ENCODE measurements at regions not wholly inside any gene's neighbourhood (a gene's known extent, or its start where the extent isn't known, plus 50 kb on each side); places are given as distances from the start of the nearest gene placed in this dataset.
"Not testable (repeated sequence)": the region's sequence is repeated elsewhere in the genome, so short reads cannot be mapped to it uniquely, and the experiment has no call there.

GRCh38 chr7:91778416-91778815 lies 102.1 kb downstream of the MTERF1 start:
- Histone ChIP-seq H3K27ac (ENCODE audit: low read depth, low read length) (no peak overlapping the region), H3K9ac (ENCODE audit: low read length) (no peak overlapping the region), H3K27me3 (ENCODE audit: control insufficient read depth, insufficient read depth, low read length) (no peaks in the 10 kb centered on the region), H3K4me1 (ENCODE audit: control insufficient read depth, insufficient read depth, low read length) (no peaks in the 10 kb centered on the region), H3K9me3 (ENCODE audit: control insufficient read depth, insufficient read depth, low read depth, low read length) (no peaks in the 10 kb centered on the region), H3K4me3 (ENCODE audit: low read depth, low read length) (no peak overlapping the region), H3K36me3 (ENCODE audit: control insufficient read depth, insufficient read depth, low read length) (no peaks in the 10 kb centered on the region)

- H3K4me1 ChIP-seq (ENCODE audit: control insufficient read depth, insufficient read depth, low read length): no peaks in the 10 kb centered on the region
- no peak overlapping the region for H3K9ac ChIP-seq (ENCODE audit: low read length)
- H3K9me3 ChIP-seq (ENCODE audit: control insufficient read depth, insufficient read depth, low read depth, low read length): no peaks in the 10 kb centered on the region
- no peaks in the 10 kb centered on the region for H3K27me3 ChIP-seq (ENCODE audit: control insufficient read depth, insufficient read depth, low read length)
- H3K4me3 ChIP-seq (ENCODE audit: low read depth, low read length): no peak overlapping the region
- H3K36me3 ChIP-seq (ENCODE audit: control insufficient read depth, insufficient read depth, low read length): no peaks in the 10 kb centered on the region
- no peak overlapping the region for H3K27ac ChIP-seq (ENCODE audit: low read depth, low read length)
These were observed 100.0 kb downstream of the MTERF1 start for GRCh38 chr7:91780521-91780920.

GRCh38 chr7:91784469-91784868 lies 96.0 kb downstream of the MTERF1 start:
- Histone ChIP-seq H3K27me3 (ENCODE audit: control insufficient read depth, insufficient read depth, low read length) (no peaks in the 10 kb centered on the region), H3K27ac (ENCODE audit: low read depth, low read length) (no peak overlapping the region), H3K4me3 (ENCODE audit: low read depth, low read length) (no peak overlapping the region), H3K36me3 (ENCODE audit: control insufficient read depth, insufficient read depth, low read length) (no peaks in the 10 kb centered on the region), H3K9ac (ENCODE audit: low read length) (no peak overlapping the region), H3K4me1 (ENCODE audit: control insufficient read depth, insufficient read depth, low read length) (no peaks in the 10 kb centered on the region), H3K9me3 (ENCODE audit: control insufficient read depth, insufficient read depth, low read depth, low read length) (no peaks in the 10 kb centered on the region)

- Histone ChIP-seq H3K9ac (ENCODE audit: low read length) (no peak overlapping the region), H3K9me3 (ENCODE audit: control insufficient read depth, insufficient read depth, low read depth, low read length) (peaks cover 7% of the 10 kb centered on the region; the same call in 1 of the 2 replicates), H3K27ac (ENCODE audit: low read depth, low read length) (no peak overlapping the region), H3K4me3 (ENCODE audit: low read depth, low read length) (no peak overlapping the region), H3K4me1 (ENCODE audit: control insufficient read depth, insufficient read depth, low read length) (no peaks in the 10 kb centered on the region), H3K27me3 (ENCODE audit: control insufficient read depth, insufficient read depth, low read length) (no peaks in the 10 kb centered on the region), H3K36me3 (ENCODE audit: control insufficient read depth, insufficient read depth, low read length) (no peaks in the 10 kb centered on the region)
These were observed 92.6 kb downstream of the MTERF1 start for GRCh38 chr7:91787931-91788330.

- H3K9ac ChIP-seq (ENCODE audit: low read length): no peak overlapping the region
- H3K27me3 ChIP-seq (ENCODE audit: control insufficient read depth, insufficient read depth, low read length): no peaks in the 10 kb centered on the region
- H3K4me3 ChIP-seq (ENCODE audit: low read depth, low read length): no peak overlapping the region
- no peak overlapping the region for H3K27ac ChIP-seq (ENCODE audit: low read depth, low read length)
- H3K36me3 ChIP-seq (ENCODE audit: control insufficient read depth, insufficient read depth, low read length): no peaks in the 10 kb centered on the region
- no peaks in the 10 kb centered on the region for H3K4me1 ChIP-seq (ENCODE audit: control insufficient read depth, insufficient read depth, low read length)
- H3K9me3 ChIP-seq (ENCODE audit: control insufficient read depth, insufficient read depth, low read depth, low read length): peaks cover 7% of the 10 kb centered on the region; the same call in 1 of the 2 replicates
These were observed 91.4 kb downstream of the MTERF1 start for GRCh38 chr7:91789086-91789485.

- H3K4me1 ChIP-seq (ENCODE audit: control insufficient read depth, insufficient read depth, low read length): no peaks in the 10 kb centered on the region
- no peaks in the 10 kb centered on the region for H3K27me3 ChIP-seq (ENCODE audit: control insufficient read depth, insufficient read depth, low read length)
These were observed 90.9 kb downstream of the MTERF1 start for GRCh38 chr7:91789558-91789957.

GRCh38 chr7:91790646-91791045 lies 89.9 kb downstream of the MTERF1 start:
- not testable (repeated sequence) for H3K9ac ChIP-seq (ENCODE audit: low read length); H3K27ac ChIP-seq (ENCODE audit: low read depth, low read length); H3K36me3 ChIP-seq (ENCODE audit: control insufficient read depth, insufficient read depth, low read length); H3K27me3 ChIP-seq (ENCODE audit: control insufficient read depth, insufficient read depth, low read length); H3K4me3 ChIP-seq (ENCODE audit: low read depth, low read length); H3K9me3 ChIP-seq (ENCODE audit: control insufficient read depth, insufficient read depth, low read depth, low read length); H3K4me1 ChIP-seq (ENCODE audit: control insufficient read depth, insufficient read depth, low read length)

More at GRCh38 chr7:91789558-91789957, 90.9 kb downstream of the MTERF1 start:
- no peak overlapping the region for H3K9ac ChIP-seq (ENCODE audit: low read length)
- H3K36me3 ChIP-seq (ENCODE audit: control insufficient read depth, insufficient read depth, low read length): no peaks in the 10 kb centered on the region
- H3K27ac ChIP-seq (ENCODE audit: low read depth, low read length): no peak overlapping the region
- H3K4me3 ChIP-seq (ENCODE audit: low read depth, low read length): no peak overlapping the region
- H3K9me3 ChIP-seq (ENCODE audit: control insufficient read depth, insufficient read depth, low read depth, low read length): peaks cover 7% of the 10 kb centered on the region; the same call in 1 of the 2 replicates

- H3K27ac ChIP-seq (ENCODE audit: low read depth, low read length): no peak overlapping the region
- H3K4me1 ChIP-seq (ENCODE audit: control insufficient read depth, insufficient read depth, low read length): no peaks in the 10 kb centered on the region
- no peak overlapping the region for H3K4me3 ChIP-seq (ENCODE audit: low read depth, low read length)
- H3K36me3 ChIP-seq (ENCODE audit: control insufficient read depth, insufficient read depth, low read length): no peaks in the 10 kb centered on the region
- H3K9me3 ChIP-seq (ENCODE audit: control insufficient read depth, insufficient read depth, low read depth, low read length): no peaks in the 10 kb centered on the region
- H3K9ac ChIP-seq (ENCODE audit: low read length): no peak overlapping the region
- no peaks in the 10 kb centered on the region for H3K27me3 ChIP-seq (ENCODE audit: control insufficient read depth, insufficient read depth, low read length)
These were observed 84.4 kb downstream of the MTERF1 start for GRCh38 chr7:91796122-91796521.

- H3K36me3 ChIP-seq (ENCODE audit: control insufficient read depth, insufficient read depth, low read length): no peaks in the 10 kb centered on the region
These were observed 82.1 kb downstream of the MTERF1 start for GRCh38 chr7:91798425-91798824.

GRCh38 chr7:91800389-91800788 lies 80.1 kb downstream of the MTERF1 start:
- H3K9me3 ChIP-seq (ENCODE audit: control insufficient read depth, insufficient read depth, low read depth, low read length): no peaks in the 10 kb centered on the region
- no peaks in the 10 kb centered on the region for H3K27me3 ChIP-seq (ENCODE audit: control insufficient read depth, insufficient read depth, low read length)
- no peak overlapping the region for H3K4me3 ChIP-seq (ENCODE audit: low read depth, low read length)
- no peak overlapping the region for H3K27ac ChIP-seq (ENCODE audit: low read depth, low read length)
- no peak overlapping the region for H3K9ac ChIP-seq (ENCODE audit: low read length)
- no peaks in the 10 kb centered on the region for H3K4me1 ChIP-seq (ENCODE audit: control insufficient read depth, insufficient read depth, low read length)
- H3K36me3 ChIP-seq (ENCODE audit: control insufficient read depth, insufficient read depth, low read length): no peaks in the 10 kb centered on the region

More at GRCh38 chr7:91798425-91798824, 82.1 kb downstream of the MTERF1 start:
- H3K9ac ChIP-seq (ENCODE audit: low read length): no peak overlapping the region
- H3K4me3 ChIP-seq (ENCODE audit: low read depth, low read length): no peak overlapping the region
- no peaks in the 10 kb centered on the region for H3K9me3 ChIP-seq (ENCODE audit: control insufficient read depth, insufficient read depth, low read depth, low read length)
- no peaks in the 10 kb centered on the region for H3K4me1 ChIP-seq (ENCODE audit: control insufficient read depth, insufficient read depth, low read length)
- no peak overlapping the region for H3K27ac ChIP-seq (ENCODE audit: low read depth, low read length)
- no peaks in the 10 kb centered on the region for H3K27me3 ChIP-seq (ENCODE audit: control insufficient read depth, insufficient read depth, low read length)

GRCh38 chr7:91801331-91801983 lies 79.0 kb downstream of the MTERF1 start:
- H3K27ac ChIP-seq (ENCODE audit: low read depth, low read length): no peak overlapping the region
- H3K9ac ChIP-seq (ENCODE audit: low read length): no peak overlapping the region
- no peaks in the 10 kb centered on the region for H3K9me3 ChIP-seq (ENCODE audit: control insufficient read depth, insufficient read depth, low read depth, low read length)
- H3K4me3 ChIP-seq (ENCODE audit: low read depth, low read length): no peak overlapping the region
- H3K36me3 ChIP-seq (ENCODE audit: control insufficient read depth, insufficient read depth, low read length): no peaks in the 10 kb centered on the region
- H3K27me3 ChIP-seq (ENCODE audit: control insufficient read depth, insufficient read depth, low read length): no peaks in the 10 kb centered on the region
- no peaks in the 10 kb centered on the region for H3K4me1 ChIP-seq (ENCODE audit: control insufficient read depth, insufficient read depth, low read length)
